COLO668 (cell line): ENCODE measurements at regions not wholly inside any gene's neighbourhood (a gene's known extent, or its start where the extent isn't known, plus 50 kb on each side); places are given as distances from the start of the nearest gene placed in this dataset.
"Not testable (repeated sequence)": the region's sequence is repeated elsewhere in the genome, so short reads cannot be mapped to it uniquely, and the experiment has no call there.

Experiments
- DNase-seq: peaks from one replicate; lab custom pipeline; 2025; ENCODE audit not compliant: unreplicated experiment; lab: John Stamatoyannopoulos, UW

- no peak for DNase-seq
These were observed 61.0 kb downstream of the POLR2M start for GRCh38 chr15:57767481-57767880.

- no peak for DNase-seq
These were observed 62.8 kb downstream of the POLR2M start for GRCh38 chr15:57769266-57769665.

GRCh38 chr15:57770495-57770894 is 64.0 kb downstream of the POLR2M start:
- no peak for DNase-seq

DNA sequence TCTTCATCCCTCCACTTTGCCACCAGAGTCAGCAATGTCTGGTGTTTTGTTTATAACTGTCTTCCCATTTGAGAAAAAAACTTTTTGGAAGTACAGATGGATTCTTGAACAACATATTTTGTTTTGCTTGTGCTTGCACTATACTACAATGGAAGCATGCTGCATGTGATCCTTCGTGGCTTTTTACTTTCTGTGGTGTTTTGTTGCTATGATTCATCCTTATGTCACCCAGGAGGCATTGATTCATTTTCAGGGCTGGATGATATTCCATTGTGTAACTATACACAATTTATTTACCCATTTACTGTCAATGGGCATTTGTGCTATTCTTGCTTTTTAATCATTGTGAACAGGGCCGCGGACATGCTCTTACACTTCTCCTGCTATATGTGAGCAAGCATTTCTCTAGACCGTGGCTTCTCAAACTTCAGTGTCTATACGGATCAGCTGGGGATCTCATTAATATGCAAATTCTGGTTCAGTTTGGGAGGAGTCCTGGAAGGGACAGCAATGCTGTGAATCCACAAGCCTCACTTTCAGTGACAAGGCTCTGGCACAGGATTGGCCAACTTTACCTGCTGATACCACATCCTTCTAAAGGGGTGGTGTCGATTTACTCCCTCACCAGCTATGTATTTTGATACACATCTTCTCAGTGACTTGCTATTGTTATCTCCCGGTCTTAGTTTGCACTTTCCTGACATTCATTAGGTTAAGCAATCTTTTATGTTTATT is 65.9 kb downstream of the POLR2M start:
- DNase-seq = no peak

DNA sequence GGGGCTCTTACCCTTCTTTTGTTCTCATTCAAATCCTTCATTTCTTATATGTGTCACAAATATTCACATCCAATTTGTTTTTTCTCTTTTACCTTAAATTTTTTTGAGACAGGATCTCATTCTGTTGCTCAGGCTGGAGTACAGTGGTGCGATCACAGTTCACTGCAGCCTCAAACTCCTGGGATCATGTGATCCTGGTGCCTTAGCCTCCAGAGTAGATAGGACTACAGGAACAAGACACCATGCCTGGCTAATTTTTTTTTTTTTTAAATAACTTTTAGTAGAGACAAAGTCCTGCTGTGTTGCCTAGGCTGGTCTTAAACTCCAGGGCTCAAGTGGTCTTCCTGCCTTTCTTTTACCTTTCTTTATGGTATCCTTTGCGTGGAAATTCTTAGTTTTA is 66.5 kb downstream of the POLR2M start:
- no peak for DNase-seq

- DNase-seq = no peak
These were observed 70.5 kb downstream of the POLR2M start for GRCh38 chr15:57777003-57777402.

GRCh38 chr15:57780471-57780870 is 74.0 kb downstream of the POLR2M start:
- DNase-seq = no peak

DNA sequence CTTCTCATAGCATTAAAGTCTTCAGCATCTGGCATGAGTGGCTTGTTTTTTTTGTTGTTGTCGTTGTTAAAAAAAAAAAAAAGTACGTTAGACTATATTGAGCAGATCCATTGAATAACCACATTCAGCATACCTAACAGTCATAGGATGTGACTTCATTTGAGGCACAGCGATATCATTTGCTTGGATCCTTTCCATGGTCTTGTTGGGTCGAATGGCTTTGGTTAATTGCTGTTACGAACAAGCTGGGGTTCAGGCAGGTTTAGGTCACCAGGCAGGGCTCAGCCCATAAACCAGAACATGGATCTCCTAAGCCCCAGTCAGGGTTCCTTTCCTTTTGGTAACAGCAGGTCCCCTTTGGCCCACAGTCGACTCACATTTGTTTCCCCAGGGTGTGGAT is 76.2 kb downstream of the POLR2M start:
- no peak for DNase-seq

- DNase-seq = no peak
These were observed 77.6 kb downstream of the POLR2M start for GRCh38 chr15:57784081-57784511.

DNA sequence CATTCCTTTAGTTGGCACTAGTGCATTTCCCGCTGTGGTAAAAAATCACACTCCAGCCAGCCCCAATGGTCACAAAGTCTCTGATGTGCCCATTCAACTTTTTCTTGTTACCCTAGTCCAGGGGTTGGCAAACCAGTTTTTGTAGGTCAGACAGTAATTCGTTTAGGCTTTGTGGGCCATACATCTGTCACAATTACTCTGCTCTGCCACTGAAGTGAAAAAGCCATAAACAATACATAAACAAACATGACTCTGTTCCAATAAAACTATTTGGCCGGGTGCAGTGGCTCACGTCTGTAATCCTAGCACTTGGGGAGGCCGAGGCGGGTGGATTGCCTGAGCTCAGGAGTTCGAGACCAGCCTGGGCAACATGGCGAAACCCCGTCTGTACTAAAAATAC is 78.5 kb downstream of the POLR2M start:
- DNase-seq = no peak

- no peak for DNase-seq
These were observed 79.4 kb downstream of the POLR2M start for GRCh38 chr15:57785959-57786358.

DNA sequence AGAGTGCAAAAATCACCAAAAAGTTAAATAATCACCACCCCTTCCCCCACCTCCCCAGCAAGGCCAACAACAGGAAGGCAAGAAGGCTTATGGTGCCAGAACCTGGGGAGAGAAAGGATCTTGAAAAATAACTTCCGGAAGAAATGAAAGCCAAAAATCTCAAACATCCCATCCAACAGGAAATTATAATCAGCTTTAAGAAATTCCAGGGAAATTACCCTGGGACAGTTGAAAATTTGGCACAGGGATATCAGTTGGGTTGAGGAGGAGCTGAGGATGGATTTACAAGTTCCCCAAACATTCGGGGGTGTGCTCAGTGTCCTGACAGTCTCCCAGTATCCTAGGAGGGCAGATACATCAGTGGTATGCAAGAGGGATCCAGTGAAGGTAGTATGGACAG is 82.7 kb downstream of the POLR2M start:
- no peak for DNase-seq

- no peak for DNase-seq
These were observed 86.4 kb downstream of the POLR2M start for GRCh38 chr15:57792724-57793449.

- no peak for DNase-seq
These were observed 88.7 kb downstream of the POLR2M start for GRCh38 chr15:57795261-57795660.

DNA sequence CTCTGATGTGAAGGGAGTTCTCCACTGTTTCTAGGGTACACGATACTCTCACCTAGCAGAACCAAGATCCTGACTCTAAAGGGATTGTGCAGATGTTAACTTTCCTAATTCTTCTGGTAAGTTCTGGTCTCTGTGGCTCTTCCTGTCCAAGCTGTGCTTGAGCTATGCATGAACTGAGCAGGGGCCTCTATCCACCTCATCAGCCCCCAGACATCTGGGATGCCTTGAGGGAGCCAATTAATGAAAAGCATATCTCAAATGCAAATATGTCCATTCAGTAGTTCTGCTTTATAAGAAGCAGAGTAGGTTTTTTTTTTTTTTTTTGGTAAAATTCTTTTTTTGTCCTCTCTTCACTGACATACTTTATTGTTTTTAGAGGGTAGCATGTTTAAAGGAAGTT is 89.6 kb downstream of the POLR2M start:
- no peak for DNase-seq

DNA sequence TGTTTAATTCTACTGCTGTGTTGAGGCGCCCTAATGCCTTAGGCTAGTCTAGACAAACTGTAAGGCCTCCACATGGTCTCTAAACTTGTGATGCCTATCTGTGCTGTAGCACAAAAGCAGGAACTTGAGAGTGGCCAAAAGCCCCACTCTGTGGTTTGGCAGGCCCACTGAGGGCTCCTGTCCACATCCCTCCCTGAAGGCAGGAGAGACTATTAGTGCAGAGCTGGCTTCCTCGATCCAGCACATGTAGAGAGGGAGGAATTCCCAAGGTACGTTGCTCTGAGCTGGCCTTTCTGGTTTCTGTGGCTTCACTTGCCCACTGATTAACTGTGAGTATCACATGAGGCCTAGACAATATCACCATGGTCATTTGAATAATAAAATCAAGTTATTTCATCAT is 90.6 kb downstream of the POLR2M start:
- no peak for DNase-seq

- no peak for DNase-seq
These were observed 91.2 kb downstream of the POLR2M start for GRCh38 chr15:57797568-57798267.

DNA sequence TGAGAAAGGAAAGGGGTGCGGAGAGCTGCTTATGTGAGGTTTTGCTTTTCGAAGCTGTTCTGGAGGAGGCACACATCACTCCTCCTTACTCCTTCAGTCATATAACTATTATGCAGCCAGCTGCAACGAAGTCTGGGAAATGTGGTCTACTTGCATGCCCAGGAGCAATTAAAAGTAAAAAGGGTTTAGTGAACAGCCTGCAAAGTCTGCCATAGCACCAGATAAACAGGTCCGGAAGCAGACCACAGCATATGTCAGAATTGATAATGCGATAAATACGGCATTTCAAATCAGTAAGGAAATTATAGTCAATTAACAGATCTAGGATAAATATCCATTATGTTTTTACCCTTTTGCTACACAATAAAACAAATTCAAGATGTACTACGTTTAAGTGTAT is 99.5 kb downstream of the POLR2M start:
- no peak for DNase-seq

DNA sequence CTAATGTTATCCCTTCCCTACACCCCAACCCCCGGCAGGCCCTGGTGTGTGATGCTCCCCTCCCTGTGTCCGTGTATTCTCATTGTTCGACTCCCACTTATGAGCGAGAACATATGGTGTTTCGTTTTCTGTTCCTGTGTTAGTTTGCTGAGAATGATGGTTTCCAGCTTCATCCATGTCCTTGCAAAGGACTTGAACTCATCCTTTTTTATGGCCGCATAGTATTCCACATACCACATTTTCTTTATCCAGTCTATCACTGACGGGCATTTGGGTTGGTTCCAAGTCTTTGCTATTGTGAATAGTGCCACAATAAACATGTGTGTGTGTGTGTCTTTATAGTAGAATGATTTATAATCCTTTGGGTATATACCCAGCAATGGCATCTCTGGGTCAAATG is 102.8 kb downstream of the POLR2M start:
- not testable (repeated sequence) for DNase-seq

GRCh38 chr15:57816599-57816998 is 110.1 kb downstream of the POLR2M start:
- no peak for DNase-seq

GRCh38 chr15:57819646-57820045 is 113.1 kb downstream of the POLR2M start:
- no peak for DNase-seq

DNA sequence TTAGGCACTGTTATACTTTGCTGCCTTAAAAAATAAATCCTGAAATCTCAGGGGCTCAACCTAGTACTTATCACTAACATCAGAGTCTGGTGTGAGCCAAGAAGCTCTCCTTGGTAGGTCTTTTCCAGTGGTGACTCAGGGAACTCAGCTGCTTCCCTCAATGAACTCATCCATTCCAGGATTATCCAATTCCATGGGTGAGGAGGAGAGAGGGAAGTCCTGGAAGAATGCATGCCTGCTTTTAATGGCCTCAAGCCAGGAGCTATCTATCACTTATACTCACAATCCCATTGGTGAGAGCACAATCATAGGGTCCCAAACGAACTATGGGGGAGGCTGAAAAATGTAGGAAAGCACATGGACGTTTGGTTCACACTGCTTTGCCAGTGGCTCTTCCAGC is 113.6 kb downstream of the POLR2M start:
- DNase-seq = no peak
